Gastrocnemius medialis (tissue), 4 donors: ENCODE measurements at regions not wholly inside any gene's neighbourhood (a gene's known extent, or its start where the extent isn't known, plus 50 kb on each side); places are given as distances from the start of the nearest gene placed in this dataset.

Source experiments
- ATAC-seq, 2 donors: fragments of 150-250 bp; one replicate each; pipeline ENCODE4 v1.9.1; 2016
- DNase-seq, 2 donors: peaks; one replicate each; pipeline ENCODE4 v3.0.0-alpha.2; 2019
- H3K27ac ChIP-seq, 4 donors: fragments of 200-600 bp; sonication (generic); 1 replicate in 1 of 4; 2 replicates in 3 of 4; pipeline ENCODE4 v1.5.1; 2016 to 2018; ENCODE audit warnings: mild to moderate bottlenecking in 2 of 4, moderate library complexity in 1 of 4
- H3K27me3 ChIP-seq, 3 donors: fragments of 200-600 bp; sonication (generic) in 2 of 3; 1 replicate in 1 of 3; 2 replicates in 2 of 3; pipeline versions ENCODE4 v1.5.1 to v1.6.0; 2016 to 2019; ENCODE audit warnings: mild to moderate bottlenecking in 1 of 3, moderate library complexity in 1 of 3
- H3K36me3 ChIP-seq, 2 donors: fragments of 200-600 bp; sonication (generic) in 1 of 2; one replicate each; pipeline ENCODE4 v1.5.1; 2017 to 2018
- H3K4me1 ChIP-seq, 2 donors: fragments of 200-600 bp; sonication (generic) in 1 of 2; one replicate each; pipeline ENCODE4 v1.5.1; 2016 to 2017; ENCODE audit warnings: mild to moderate bottlenecking in 2 of 2
- H3K4me3 ChIP-seq, 4 donors: fragments of 200-600 bp; sonication (generic) in 3 of 4; 1 replicate in 1 of 4; 2 replicates in 3 of 4; pipeline ENCODE4 v1.5.1; 2016 to 2019; ENCODE audit warnings: mild to moderate bottlenecking in 2 of 4
- H3K9me3 ChIP-seq, 3 donors: fragments of 200-600 bp; sonication (generic) in 2 of 3; 1 replicate in 1 of 3; 2 replicates in 2 of 3; pipeline ENCODE4 v1.5.1; 2016 to 2019
- CTCF ChIP-seq, 5 experiments: fragments of 450-650 bp in 3 of 5; fragments of 200-600 bp in 2 of 5; sonication (generic) in 2 of 5; IDR thresholded peaks in 4 of 5; conservative IDR thresholded peaks in 1 of 5; 1 replicate in 4 of 5; 2 replicates in 1 of 5; pipeline ENCODE4 v1.5.1; 2016 to 2019; ENCODE audit warnings: antibody characterized with exemption in 5 of 5, mild to moderate bottlenecking in 3 of 5, moderate library complexity in 3 of 5
- POLR2A ChIP-seq, 2 donors: fragments of 450-650 bp; IDR thresholded peaks; one replicate each; pipeline ENCODE4 v1.6.1; 2017; ENCODE audit warnings: antibody characterized with exemption in 2 of 2, mild to moderate bottlenecking in 2 of 2, moderate library complexity in 2 of 2
- in situ Hi-C, 4 donors: fragments of 200-750 bp; cut with MboI; loops; one replicate each; pipeline versions ENCODE4 v1.15.0 to v1.8.0; 2017; ENCODE audit warnings: low sequenced_read_pairs in 4 of 4
- intact Hi-C: fragments of 100-400 bp; cut with DNase I; formaldehyde crosslinking; loops from one replicate; pipeline ENCODE4 v1.15.1; 2023; ENCODE audit warnings: low total_unique reads

DNA sequence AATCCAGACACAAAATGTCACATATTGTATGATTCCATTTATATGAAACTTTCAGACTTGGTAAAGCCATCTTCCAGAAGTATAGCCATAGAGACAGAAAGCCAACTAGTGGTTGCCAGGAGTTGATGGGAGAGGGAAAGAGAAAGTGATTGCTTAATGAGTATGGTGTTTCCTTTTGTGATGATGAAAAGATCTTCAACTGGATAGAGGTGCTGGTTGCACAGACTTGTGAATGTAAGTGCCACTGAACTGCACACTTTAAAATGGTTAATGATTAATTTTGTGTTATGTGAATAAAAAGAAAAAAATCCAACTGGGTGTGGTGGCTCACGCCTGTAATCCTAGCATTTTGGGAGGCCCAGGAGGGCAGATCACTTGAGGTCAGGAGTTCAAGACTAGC is 135.3 kb upstream of the SLC1A4 start:
- DNase-seq (no peak), ATAC-seq (no peak)
- no peak overlapping the region for H3K27ac ChIP-seq
- peaks cover 17% of the 10 kb centered on the region in 2 donors for H3K4me1 ChIP-seq
- H3K4me3 ChIP-seq, result no peak overlapping the region
- no peaks in the 10 kb centered on the region for H3K9me3 ChIP-seq
- intact Hi-C loops, result loop anchor here (10.0 kb wide), 1 partner anchor 581 kb away; the partner anchor contains the start of gene SPRED2
- TF ChIP-seq POLR2A (IDR thresholded peaks at IDR 0.05), result no peak
- in situ Hi-C loops, result loop anchor here (10.0 to 25.0 kb wide), 5 partner anchors 89 to 517 kb away; no protein-coding TSS in a partner anchor
- H3K27me3 ChIP-seq, result no peaks in the 10 kb centered on the region
- no peaks in the 10 kb centered on the region for H3K36me3 ChIP-seq

DNA sequence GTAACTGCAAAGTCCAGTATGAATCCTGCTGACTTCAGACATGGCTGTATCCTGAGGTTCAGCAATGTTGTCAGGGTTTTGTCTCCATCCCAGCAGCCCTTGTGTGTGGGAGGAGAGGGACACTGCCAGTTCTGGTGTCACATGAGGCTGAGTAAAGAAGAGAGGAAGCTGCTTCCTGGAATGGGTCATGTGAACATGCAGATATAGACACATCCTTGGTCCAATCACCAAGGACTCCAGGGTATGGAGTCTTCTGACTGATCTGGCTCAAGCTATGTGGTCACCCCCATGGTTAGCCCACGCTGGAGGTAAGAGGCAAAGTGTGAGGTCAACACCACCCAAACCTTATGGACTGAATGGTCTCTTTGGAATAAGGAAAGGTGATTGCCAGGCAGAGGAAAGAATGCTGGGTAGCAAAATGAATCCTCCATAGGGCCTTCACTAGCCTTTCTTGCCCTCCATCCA is 134.4 kb upstream of the SLC1A4 start:
- TF ChIP-seq CTCF (IDR thresholded peaks at IDR 0.05 in 4 of 5, conservative IDR thresholded peaks at IDR 0.05 in 1 of 5) (no peak), POLR2A (IDR thresholded peaks at IDR 0.05) (no peak)
- H3K9me3 ChIP-seq, result no peaks in the 10 kb centered on the region
- in situ Hi-C loops (loop anchor here (10.0 to 25.0 kb wide), 5 partner anchors 90 to 518 kb away; no protein-coding TSS in a partner anchor), intact Hi-C loops (loop anchor here (10.0 kb wide), 1 partner anchor 580 kb away; the partner anchor contains the start of gene SPRED2)
- H3K4me1 ChIP-seq, result peaks cover 21% of the 10 kb centered on the region in 2 donors
- no peak overlapping the region for H3K4me3 ChIP-seq
- no peaks in the 10 kb centered on the region for H3K27me3 ChIP-seq
- peak; percentile 46 to 55 for DNase-seq
- H3K27ac ChIP-seq, result peak overlapping the region in 1 of 4 donors; percentile 37
- no peaks in the 10 kb centered on the region for H3K36me3 ChIP-seq
- peak in 1 of 2 donors; percentile 31 for ATAC-seq

DNA sequence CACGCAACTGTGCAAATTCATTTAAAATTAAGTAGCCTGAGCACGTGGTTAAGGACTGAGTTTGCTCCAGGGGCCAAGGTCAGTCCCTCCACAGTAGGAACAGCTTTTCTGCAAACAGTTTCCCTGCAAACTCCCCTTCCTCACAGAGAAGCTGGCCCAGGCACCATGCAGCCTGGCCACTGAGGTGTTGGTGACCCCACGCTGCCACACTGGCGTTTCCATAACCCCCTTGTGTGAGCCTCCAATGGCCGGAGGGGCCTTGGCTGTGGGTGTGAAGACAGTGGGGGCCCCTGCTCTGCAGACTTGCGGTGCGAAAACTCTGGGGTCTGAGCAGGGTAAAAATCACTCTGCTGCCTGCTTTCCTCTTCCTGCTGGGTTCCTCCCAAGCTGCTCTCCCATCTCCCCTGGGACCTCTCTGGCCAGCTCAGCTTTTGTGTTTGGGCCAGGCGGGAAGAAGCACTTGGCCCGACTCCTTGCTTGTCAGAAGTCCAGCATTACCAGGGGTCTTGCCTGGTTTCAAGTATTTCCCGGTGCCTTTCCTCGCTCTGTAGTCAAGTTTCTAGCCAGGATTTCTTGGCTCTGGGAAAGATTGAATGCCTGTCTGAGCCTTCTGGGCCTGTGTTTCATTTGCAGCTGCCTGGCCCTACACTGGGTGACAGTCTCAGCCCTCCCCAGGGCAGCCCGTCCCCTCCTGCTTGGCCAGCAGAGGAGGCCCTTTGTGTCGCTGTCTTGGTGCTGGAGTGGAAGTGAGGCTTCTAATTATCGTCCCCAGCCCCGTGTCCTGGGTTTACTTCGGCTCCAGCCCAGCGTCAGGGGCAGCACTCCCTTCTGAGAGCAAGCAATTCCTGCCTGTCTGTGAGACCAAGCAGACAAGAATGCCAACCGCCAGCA is 131.4 kb upstream of the SLC1A4 start:
- DNase-seq (peak in 1 of 2 donors; percentile 44), ATAC-seq (peak in 1 of 2 donors; percentile 7)
- H3K36me3 ChIP-seq, result no peaks in the 10 kb centered on the region
- in situ Hi-C loops, result loop anchor here (10.0 to 25.0 kb wide), 5 partner anchors 93 to 521 kb away; no protein-coding TSS in a partner anchor
- H3K4me3 ChIP-seq, result no peak overlapping the region
- intact Hi-C loops, result loop anchor here (10.0 kb wide), 1 partner anchor 577 kb away; the partner anchor contains the start of gene SPRED2
- H3K4me1 ChIP-seq, result peaks cover 26 to 35% of the 10 kb centered on the region in 2 donors
- no peaks in the 10 kb centered on the region for H3K27me3 ChIP-seq
- TF ChIP-seq CTCF (IDR thresholded peaks at IDR 0.05 in 4 of 5, conservative IDR thresholded peaks at IDR 0.05 in 1 of 5) (no peak), POLR2A (IDR thresholded peaks at IDR 0.05) (no peak)
- no peaks in the 10 kb centered on the region for H3K9me3 ChIP-seq
- peak overlapping the region; percentile 87 to 98 (median 96) for H3K27ac ChIP-seq

DNA sequence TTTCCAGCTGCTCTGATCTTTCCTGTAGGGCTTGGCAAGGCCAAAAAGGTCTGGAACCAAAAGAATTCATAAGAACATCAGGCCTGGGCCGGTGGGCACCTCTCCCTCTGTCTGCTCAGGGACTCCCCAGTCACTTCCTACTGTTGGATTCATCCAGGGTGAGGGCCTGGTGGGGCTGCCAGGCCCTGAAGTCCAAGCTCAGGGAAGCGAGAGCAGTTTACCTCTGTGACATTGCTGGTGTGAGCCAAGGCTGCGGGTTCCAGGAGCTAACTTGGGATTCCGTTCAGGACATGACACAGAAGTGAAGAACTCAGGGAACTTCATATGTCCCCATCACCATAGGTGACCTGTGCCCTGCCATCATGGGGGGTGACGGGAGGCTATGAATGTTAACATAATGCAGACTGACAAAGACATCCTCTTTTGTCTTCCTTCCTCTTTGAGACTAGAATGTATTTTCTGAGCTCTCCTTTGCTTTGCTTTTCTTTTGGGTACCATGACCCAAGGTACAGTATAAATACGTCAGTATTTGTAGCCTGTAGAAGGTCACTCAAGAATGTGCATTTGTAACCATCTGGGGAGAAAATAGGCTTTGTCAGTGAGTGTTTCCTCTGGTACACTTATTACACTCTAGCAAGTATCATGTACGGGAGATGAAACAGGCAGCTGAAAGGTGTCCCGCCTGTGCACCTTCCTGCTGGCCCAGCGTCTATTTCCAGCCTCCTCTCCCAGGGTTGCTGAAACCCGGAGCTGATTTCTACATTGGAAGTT is 130.5 kb upstream of the SLC1A4 start:
- peaks cover 26 to 35% of the 10 kb centered on the region in 2 donors for H3K4me1 ChIP-seq
- no peak for TF ChIP-seq CTCF (IDR thresholded peaks at IDR 0.05 in 4 of 5, conservative IDR thresholded peaks at IDR 0.05 in 1 of 5)
- TF ChIP-seq POLR2A (IDR thresholded peaks at IDR 0.05), result no peak
- intact Hi-C loops, result loop anchor here (1.0 to 10.0 kb wide), 5 partner anchors 91 to 576 kb away; partner anchors contain the start of genes AFTPH, SERTAD2 and SPRED2
- peak in 1 of 2 donors; percentile 34 for DNase-seq
- H3K36me3 ChIP-seq, result no peaks in the 10 kb centered on the region
- H3K9me3 ChIP-seq, result no peaks in the 10 kb centered on the region
- peak overlapping the region; percentile 55 to 74 (median 58) for H3K4me3 ChIP-seq
- peak overlapping the region; percentile 87 to 98 (median 96) for H3K27ac ChIP-seq
- in situ Hi-C loops, result loop anchor here (10.0 to 25.0 kb wide), 5 partner anchors 94 to 521 kb away; no protein-coding TSS in a partner anchor
- no peak for ATAC-seq
- H3K27me3 ChIP-seq, result no peaks in the 10 kb centered on the region
